OCI-LY1 (cell line): ENCODE measurements at regions not wholly inside any gene's neighbourhood (a gene's known extent, or its start where the extent isn't known, plus 50 kb on each side); places are given as distances from the start of the nearest gene placed in this dataset.

Experiments used
- EZH2 ChIP-seq: fragments of 200-600 bp; sonication (generic), shearing (Covaris generic); IDR thresholded peaks from 2 replicates; pipeline ENCODE4 v1.8.0; 2017; ENCODE audit warnings: borderline replicate concordance, mixed run types, mild to moderate bottlenecking, antibody characterized with exemption, low read length, moderate library complexity, mixed read lengths
- TF ChIP-seq, protein P1 (sequence below): fragments of 200-600 bp; sonication (generic), shearing (Covaris generic); IDR thresholded peaks from 2 replicates; pipeline ENCODE4 v1.5.1; 2017; ENCODE audit warnings: mild to moderate bottlenecking, antibody characterized with exemption, low read length, moderate library complexity, mixed read lengths

DNA sequence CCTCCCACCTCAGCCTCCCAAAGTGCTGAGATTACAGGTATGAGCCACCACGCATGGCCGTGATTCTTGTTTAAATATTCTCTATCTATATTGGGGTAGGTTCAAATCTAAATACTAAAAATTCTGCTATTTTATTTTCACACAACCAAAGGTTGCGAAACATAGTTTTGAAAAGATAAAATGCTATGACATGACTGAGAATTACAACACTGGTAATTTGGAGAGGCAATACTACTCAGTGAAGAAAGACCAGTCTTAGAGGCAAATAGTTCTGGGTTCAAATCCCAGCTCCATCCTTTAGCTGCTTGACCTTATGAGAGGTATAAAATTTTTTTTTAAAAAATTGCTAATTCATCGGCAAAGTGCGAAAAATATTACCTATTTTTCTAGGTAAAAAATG, 137.0 kb upstream of the PREP start:
- TF ChIP-seq, protein P1, sequence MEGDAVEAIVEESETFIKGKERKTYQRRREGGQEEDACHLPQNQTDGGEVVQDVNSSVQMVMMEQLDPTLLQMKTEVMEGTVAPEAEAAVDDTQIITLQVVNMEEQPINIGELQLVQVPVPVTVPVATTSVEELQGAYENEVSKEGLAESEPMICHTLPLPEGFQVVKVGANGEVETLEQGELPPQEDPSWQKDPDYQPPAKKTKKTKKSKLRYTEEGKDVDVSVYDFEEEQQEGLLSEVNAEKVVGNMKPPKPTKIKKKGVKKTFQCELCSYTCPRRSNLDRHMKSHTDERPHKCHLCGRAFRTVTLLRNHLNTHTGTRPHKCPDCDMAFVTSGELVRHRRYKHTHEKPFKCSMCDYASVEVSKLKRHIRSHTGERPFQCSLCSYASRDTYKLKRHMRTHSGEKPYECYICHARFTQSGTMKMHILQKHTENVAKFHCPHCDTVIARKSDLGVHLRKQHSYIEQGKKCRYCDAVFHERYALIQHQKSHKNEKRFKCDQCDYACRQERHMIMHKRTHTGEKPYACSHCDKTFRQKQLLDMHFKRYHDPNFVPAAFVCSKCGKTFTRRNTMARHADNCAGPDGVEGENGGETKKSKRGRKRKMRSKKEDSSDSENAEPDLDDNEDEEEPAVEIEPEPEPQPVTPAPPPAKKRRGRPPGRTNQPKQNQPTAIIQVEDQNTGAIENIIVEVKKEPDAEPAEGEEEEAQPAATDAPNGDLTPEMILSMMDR: no peak
- TF ChIP-seq EZH2: no peak
